GM12878 (cell line): ENCODE measurements at regions not wholly inside any gene's neighbourhood (a gene's known extent, or its start where the extent isn't known, plus 50 kb on each side); places are given as distances from the start of the nearest gene placed in this dataset.

Experiments
- ATF3 ChIP-seq: IDR thresholded peaks from 2 replicates; pipeline ENCODE4 v1.6.1; 2011; ENCODE audit warnings: low read depth, mild to moderate bottlenecking, low read length, moderate library complexity, borderline replicate concordance; ENCODE audit errors: extremely low read depth
- CHD2 ChIP-seq: IDR thresholded peaks from 2 replicates; pipeline ENCODE4 v1.6.1; 2011; ENCODE audit warnings: low read depth, low read length, improper control_type of control experiment, borderline replicate concordance
- CREB1 ChIP-seq: IDR thresholded peaks from 2 replicates; pipeline ENCODE4 v1.6.1; 2012; ENCODE audit warnings: low read depth, mild to moderate bottlenecking, inconsistent platforms
- CREM ChIP-seq: IDR thresholded peaks from 2 replicates; pipeline ENCODE4 v1.6.1; 2014; ENCODE audit warnings: antibody characterized with exemption, low read depth
- EP300 ChIP-seq, 2 experiments: fragments of 150-350 bp in 1 of 2; IDR thresholded peaks; 2 replicates each; pipeline ENCODE4 v1.6.1; 2011 to 2012; ENCODE audit warnings: low read depth in 2 of 2, low read length in 2 of 2, borderline replicate concordance in 1 of 2, improper control_type of control experiment in 1 of 2, inconsistent platforms in 1 of 2; ENCODE audit not compliant: control insufficient read depth in 1 of 2
- EZH2 ChIP-seq: IDR thresholded peaks from 2 replicates; pipeline ENCODE4 v1.6.1; 2012; ENCODE audit warnings: low read depth, mild to moderate bottlenecking, control low read depth, inconsistent platforms, low read length, borderline replicate concordance; ENCODE audit not compliant: control insufficient read depth
- NBN ChIP-seq: fragments of 450-650 bp; IDR thresholded peaks from 2 replicates; pipeline ENCODE4 v1.6.1; 2016
- PML ChIP-seq: IDR thresholded peaks from 2 replicates; pipeline ENCODE4 v1.6.1; 2012; ENCODE audit warnings: low read length, inconsistent platforms
- POLR2A ChIP-seq: IDR thresholded peaks from 2 replicates; pipeline ENCODE4 v1.6.1; 2011; ENCODE audit warnings: low read depth, mild to moderate bottlenecking, low read length
- RCOR1 ChIP-seq: conservative IDR thresholded peaks from 2 replicates; pipeline ENCODE4 v1.6.1; 2012; ENCODE audit warnings: low read depth, low read length, improper control_type of control experiment
- SUZ12 ChIP-seq: fragments of 200-600 bp; sonication (generic); IDR thresholded peaks from one replicate; pipeline ENCODE4 v1.6.1; 2018; ENCODE audit warnings: antibody characterized with exemption, mild to moderate bottlenecking; ENCODE audit not compliant: unreplicated experiment
- ZNF274 ChIP-seq: IDR thresholded peaks from one replicate; pipeline ENCODE4 v1.8.0; 2011; ENCODE audit not compliant: insufficient read length, insufficient read depth

GRCh38 chr1:232463225-232463624 lies 166.7 kb downstream of the SIPA1L2 start:
- TF ChIP-seq ATF3 = no peak
- no peak for TF ChIP-seq EZH2
- no peak for TF ChIP-seq CREB1
- TF ChIP-seq RCOR1 = no peak
- TF ChIP-seq CHD2 = no peak
- no peak for TF ChIP-seq SUZ12
- TF ChIP-seq PML = no peak
- TF ChIP-seq EP300 (IDR thresholded peaks at IDR 0.05; ENCODE audit: borderline replicate concordance in 1 of 2, control insufficient read depth in 1 of 2, low read depth in 2 of 2, low read length in 2 of 2) = no peak
- no peak for TF ChIP-seq ZNF274
- no peak for TF ChIP-seq NBN
- TF ChIP-seq POLR2A = no peak
- no peak for TF ChIP-seq CREM
